SK-N-SH (cell line): ENCODE measurements at regions not wholly inside any gene's neighbourhood (a gene's known extent, or its start where the extent isn't known, plus 50 kb on each side); places are given as distances from the start of the nearest gene placed in this dataset.
A peak's percentile ranks its signal among the peaks of the same experiment; 100 is the strongest.

Source experiments
- CTCF ChIA-PET: fragments of 300-600, 350-600 bp; formaldehyde crosslinking; extraction: SDS; loops from one replicate; lab custom pipeline; 2021; lab: Yijun Ruan, JAX
- POLR2A ChIA-PET: fragments of 350-600 bp; sonication (Branson Sonifier 250); formaldehyde crosslinking; extraction: SDS; loops from one replicate; lab custom pipeline; 2020; ENCODE audit warnings: antibody characterized with exemption, inconsistent platforms; lab: Yijun Ruan, JAX
- DNase-seq: peaks from one replicate; pipeline ENCODE4 v3.0.0; 2012
- H2AFZ ChIP-seq: fragments of 200-600 bp; sonication (generic); 2 replicates; pipeline ENCODE4 v1.8.1; 2016; ENCODE audit warnings: antibody characterized with exemption, mild to moderate bottlenecking, low read depth
- H3F3A ChIP-seq: fragments of 200-600 bp; sonication (generic); replicated peaks from 2 replicates; pipeline ENCODE3; 2016; ENCODE audit warnings: antibody characterized with exemption, mild to moderate bottlenecking; ENCODE audit not compliant: insufficient read depth
- H3K27ac ChIP-seq, 2 experiments: fragments of 200-500 bp in 1 of 2; fragments of 200-600 bp in 1 of 2; sonication (Bioruptor generic) in 1 of 2; sonication (generic), shearing (Covaris generic) in 1 of 2; 2 replicates each; pipeline versions ENCODE4 v1.5.1 to v1.6.1; 2014 to 2016; ENCODE audit warnings: low read depth in 2 of 2, inconsistent platforms in 1 of 2, low read length in 1 of 2, mild to moderate bottlenecking in 1 of 2, mixed read lengths in 1 of 2
- H3K27me3 ChIP-seq: fragments of 200-600 bp; sonication (generic), shearing (Covaris generic); 2 replicates; pipeline ENCODE4 v1.6.1; 2016; ENCODE audit warnings: mixed run types; ENCODE audit not compliant: insufficient read depth
- H3K36me3 ChIP-seq, 2 experiments: fragments of 200-500 bp in 1 of 2; fragments of 200-600 bp in 1 of 2; sonication (Bioruptor generic) in 1 of 2; sonication (generic) in 1 of 2; replicated peaks in 1 of 2; 2 replicates each; pipeline versions ENCODE3 to v1.5.1; 2014 to 2016; ENCODE audit warnings: low read length in 1 of 2, mild to moderate bottlenecking in 1 of 2; ENCODE audit not compliant: insufficient read depth in 2 of 2, control insufficient read depth in 1 of 2
- H3K4me1 ChIP-seq, 2 experiments: fragments of 200-500 bp in 1 of 2; fragments of 200-600 bp in 1 of 2; sonication (Bioruptor generic) in 1 of 2; sonication (generic), shearing (Covaris generic) in 1 of 2; 2 replicates each; pipeline versions ENCODE4 v1.5.1 to v1.6.1; 2014 to 2016; ENCODE audit warnings: low read depth in 1 of 2, low read length in 1 of 2, mixed run types in 1 of 2; ENCODE audit not compliant: insufficient read depth in 2 of 2, control insufficient read depth in 1 of 2
- H3K4me2 ChIP-seq: fragments of 200-600 bp; sonication (generic), shearing (Covaris generic); 2 replicates; pipeline ENCODE4 v1.6.1; 2017; ENCODE audit warnings: mixed run types
- H3K4me3 ChIP-seq, 2 experiments: fragments of 200-500 bp in 1 of 2; fragments of 200-600 bp in 1 of 2; sonication (Bioruptor generic) in 1 of 2; sonication (generic), shearing (Covaris generic) in 1 of 2; 2 replicates each; pipeline versions ENCODE4 v1.5.1 to v1.8.1; 2014 to 2016; ENCODE audit warnings: low read depth in 2 of 2, inconsistent platforms in 1 of 2, low read length in 1 of 2, mild to moderate bottlenecking in 1 of 2, mixed read lengths in 1 of 2, moderate library complexity in 1 of 2
- H3K79me2 ChIP-seq: fragments of 200-600 bp; sonication (generic); 2 replicates; pipeline ENCODE4 v1.8.1; 2017; ENCODE audit warnings: mild to moderate bottlenecking; ENCODE audit not compliant: insufficient read depth
- H3K9ac ChIP-seq: fragments of 200-600 bp; sonication (generic); 2 replicates; pipeline ENCODE4 v1.6.1; 2017; ENCODE audit warnings: mixed run types
- H3K9me2 ChIP-seq: fragments of 200-600 bp; sonication (generic); 2 replicates; pipeline ENCODE4 v1.6.1; 2017; ENCODE audit warnings: mixed run types
- H3K9me3 ChIP-seq: fragments of 200-600 bp; sonication (generic); 2 replicates; pipeline ENCODE4 v1.6.1; 2017; ENCODE audit warnings: mixed run types, mild to moderate bottlenecking, moderate library complexity
- H4K20me1 ChIP-seq: fragments of 200-600 bp; sonication (generic); 2 replicates; pipeline ENCODE4 v1.6.1; 2017; ENCODE audit warnings: mild to moderate bottlenecking, mixed run types; ENCODE audit not compliant: insufficient read depth
- CTCF ChIP-seq: fragments of 200-600 bp; sonication (generic); IDR thresholded peaks from 2 replicates; pipeline ENCODE4 v1.6.1; 2017; ENCODE audit warnings: antibody characterized with exemption, mild to moderate bottlenecking, moderate library complexity
- ELF1 ChIP-seq: IDR thresholded peaks from 2 replicates; pipeline ENCODE4 v1.4.0; 2012
- FOXJ3 ChIP-seq: sonication (generic); formaldehyde crosslinking; IDR thresholded peaks from 2 replicates; pipeline ENCODE4 v1.5.1; 2020; ENCODE audit warnings: mild to moderate bottlenecking, missing genetic modification reagents
- FOXM1 ChIP-seq: IDR thresholded peaks from 2 replicates; pipeline ENCODE4 v1.4.0; 2012; ENCODE audit warnings: low read depth, mild to moderate bottlenecking
- GATA2 ChIP-seq: sonication (generic); formaldehyde crosslinking; IDR thresholded peaks from 2 replicates; pipeline ENCODE4 v1.5.0; 2020; ENCODE audit warnings: mild to moderate bottlenecking, missing genetic modification reagents
- MEF2A ChIP-seq: IDR thresholded peaks from 2 replicates; pipeline ENCODE4 v1.4.0; 2012; ENCODE audit warnings: low read depth, borderline replicate concordance
- NRF1 ChIP-seq: IDR thresholded peaks from 2 replicates; pipeline ENCODE4 v1.6.1; 2012; ENCODE audit warnings: low read depth, mild to moderate bottlenecking, low read length
- POLR2AphosphoS5 ChIP-seq: IDR thresholded peaks from 2 replicates; pipeline ENCODE4 v1.6.1; 2012; ENCODE audit warnings: low read depth, low read length
- RAD21 ChIP-seq: IDR thresholded peaks from 2 replicates; pipeline ENCODE4 v1.6.1; 2012; ENCODE audit warnings: mild to moderate bottlenecking, low read length
- RCOR1 ChIP-seq: fragments of 150-350 bp; IDR thresholded peaks from 2 replicates; pipeline ENCODE4 v1.6.1; 2017; ENCODE audit warnings: antibody characterized with exemption, low read length
- RXRA ChIP-seq: IDR thresholded peaks from 2 replicates; pipeline ENCODE4 v1.4.0; 2012; ENCODE audit warnings: low read depth, mild to moderate bottlenecking, borderline replicate concordance
- SMC3 ChIP-seq: IDR thresholded peaks from 2 replicates; pipeline ENCODE4 v1.6.1; 2012; ENCODE audit warnings: low read depth, low read length, improper control_type of control experiment
- TAF1 ChIP-seq: IDR thresholded peaks from 2 replicates; pipeline ENCODE4 v1.6.1; 2012; ENCODE audit warnings: low read depth, mild to moderate bottlenecking, low read length, moderate library complexity, borderline replicate concordance
- TCF12 ChIP-seq: IDR thresholded peaks from 2 replicates; pipeline ENCODE4 v1.4.0; 2012
- TEAD4 ChIP-seq: IDR thresholded peaks from 2 replicates; pipeline ENCODE4 v1.4.0; 2012; ENCODE audit warnings: mild to moderate bottlenecking, borderline replicate concordance; ENCODE audit not compliant: insufficient read depth
- USF1 ChIP-seq: IDR thresholded peaks from 2 replicates; pipeline ENCODE4 v1.4.0; 2012; ENCODE audit warnings: low read depth, borderline replicate concordance
- USF2 ChIP-seq: fragments of 150-350 bp; IDR thresholded peaks from 2 replicates; pipeline ENCODE4 v1.6.1; 2017; ENCODE audit warnings: antibody characterized with exemption, low read length, low read depth, borderline replicate concordance
- YY1 ChIP-seq: IDR thresholded peaks from 2 replicates; pipeline ENCODE4 v1.4.0; 2012; ENCODE audit warnings: low read depth, mild to moderate bottlenecking
- ZBTB33 ChIP-seq: IDR thresholded peaks from 2 replicates; pipeline ENCODE4 v1.4.0; 2012; ENCODE audit warnings: low read depth, borderline replicate concordance
- WGBS: methylation state at CpG from one replicate; pipeline ENCODE4 v1.1.6; 2017; ENCODE audit warnings: low lambda C conversion rate; 5-methylcytosine and 5-hydroxymethylcytosine counted together

- Histone ChIP-seq H3K27me3 (no peaks in the 10 kb centered on the region), H3K9ac (no peak overlapping the region), H3K9me3 (no peaks in the 10 kb centered on the region), H2AFZ (no peak overlapping the region), H3K4me3 (no peak overlapping the region; a peak in 1 of 4 replicates), H3K4me1 (no peaks in the 10 kb centered on the region)
- CTCF ChIA-PET = no interaction called here
- WGBS = 0% methylated on average over 4 of the region's 4 CpGs
- POLR2A ChIA-PET = no interaction called here
- TF ChIP-seq POLR2AphosphoS5 = no peak
- TF ChIP-seq RAD21 = peak; percentile 39
- TF ChIP-seq, all 33 proteins: peak for 1
- Histone ChIP-seq H3K79me2 (no peaks in the 10 kb centered on the region), H3K27ac (no peak overlapping the region), H3K9me2 (no peaks in the 10 kb centered on the region), H3K4me2 (no peak overlapping the region), H3F3A (no peaks in the 10 kb centered on the region), H4K20me1 (no peaks in the 10 kb centered on the region), H3K36me3 (no peaks in the 10 kb centered on the region)
- peak; percentile 3 for DNase-seq
These were observed 453.0 kb downstream of the GALR1 start for GRCh38 chr18:77702686-77703085.

GRCh38 chr18:77705301-77705700 is 455.7 kb downstream of the GALR1 start:
- Histone ChIP-seq H3F3A (no peaks in the 10 kb centered on the region), H3K4me2 (no peak overlapping the region), H3K27me3 (no peaks in the 10 kb centered on the region), H3K4me1 (no peaks in the 10 kb centered on the region), H4K20me1 (no peaks in the 10 kb centered on the region), H3K9me3 (no peaks in the 10 kb centered on the region), H2AFZ (no peak overlapping the region), H3K9ac (no peak overlapping the region), H3K36me3 (no peaks in the 10 kb centered on the region), H3K79me2 (no peaks in the 10 kb centered on the region), H3K9me2 (no peaks in the 10 kb centered on the region), H3K4me3 (no peak overlapping the region), H3K27ac (no peak overlapping the region)
- DNase-seq = no peak
- CTCF ChIA-PET = interaction anchor here (1.7 kb wide), 1 partner anchor 10 kb away, joined by 6 read pairs; no protein-coding TSS in a partner anchor
- no peak for TF ChIP-seq ELF1
- TF ChIP-seq TCF12 = no peak
- TF ChIP-seq RCOR1 = no peak
- TF ChIP-seq USF1 = no peak
- TF ChIP-seq SMC3 = no peak
- no peak for TF ChIP-seq USF2
- no peak for TF ChIP-seq MEF2A
- TF ChIP-seq CTCF = no peak
- TF ChIP-seq TAF1 = no peak
- TF ChIP-seq TEAD4 = no peak
- no peak for TF ChIP-seq NRF1
- TF ChIP-seq GATA2 = no peak
- TF ChIP-seq RXRA = no peak
- TF ChIP-seq FOXM1 = no peak
- TF ChIP-seq ZBTB33 = no peak
- TF ChIP-seq FOXJ3 = no peak
- TF ChIP-seq YY1 = no peak
- POLR2A ChIA-PET = no interaction called here
- WGBS = 9% methylated on average over 2 of the region's 2 CpGs
